H1 (cell line): ENCODE measurements at regions not wholly inside any gene's neighbourhood (a gene's known extent, or its start where the extent isn't known, plus 50 kb on each side); places are given as distances from the start of the nearest gene placed in this dataset.

ENCODE experiments used
- CTCF ChIA-PET: fragments of 300-600 bp; sonication (Branson Sonifier 250); formaldehyde crosslinking; loops from one replicate; lab custom pipeline; 2021; ENCODE audit not compliant: partially characterized antibody; lab: Charles Lee
- POLR2A ChIA-PET: fragments of 300-600 bp; sonication (Branson Sonifier 250); formaldehyde crosslinking; loops from one replicate; lab custom pipeline; 2021; ENCODE audit warnings: inconsistent platforms; ENCODE audit not compliant: partially characterized antibody; lab: Charles Lee
- DNase-seq, 2 experiments: peaks; one replicate each; pipeline versions ENCODE4 v3.0.0 to v3.0.0-alpha.2; 2010 to 2022; ENCODE audit warnings: low spot score in 2 of 2, low read depth in 1 of 2, mixed read lengths in 1 of 2
- FAIRE-seq: peaks from 2 replicates; lab custom pipeline; 2011; peaks lifted over from hg19 to GRCh38; lab: Jason Lieb, UNC
- H2AFZ ChIP-seq: 2 replicates; pipeline ENCODE4 v1.8.1; 2012; ENCODE audit warnings: low read length, inconsistent platforms
- H2AK5ac ChIP-seq: 2 replicates; pipeline ENCODE4 v1.6.1; 2013; ENCODE audit warnings: low read depth, low read length
- H2BK120ac ChIP-seq: replicated peaks from 2 replicates; pipeline ENCODE3; 2013; ENCODE audit warnings: low read depth, low read length, inconsistent platforms
- H2BK12ac ChIP-seq: 2 replicates; pipeline ENCODE4 v1.6.1; 2013; ENCODE audit warnings: low read depth, low read length
- H2BK15ac ChIP-seq: 2 replicates; pipeline ENCODE4 v1.6.1; 2013; ENCODE audit warnings: low read length
- H2BK20ac ChIP-seq: 2 replicates; pipeline ENCODE4 v1.6.1; 2013; ENCODE audit warnings: low read length
- H2BK5ac ChIP-seq: 2 replicates; pipeline ENCODE4 v1.6.1; 2013; ENCODE audit warnings: low read depth, low read length
- H3K14ac ChIP-seq: 2 replicates; pipeline ENCODE4 v1.6.1; 2013; ENCODE audit warnings: inconsistent platforms; ENCODE audit not compliant: insufficient read length
- H3K18ac ChIP-seq: 2 replicates; pipeline ENCODE4 v1.6.1; 2013; ENCODE audit warnings: low read length; ENCODE audit errors: extremely low read depth
- H3K23ac ChIP-seq: 2 replicates; pipeline ENCODE4 v1.6.1; 2013; ENCODE audit warnings: inconsistent platforms; ENCODE audit not compliant: insufficient read length
- H3K23me2 ChIP-seq: 2 replicates; pipeline ENCODE4 v1.6.1; 2013; ENCODE audit warnings: low read depth, low read length
- H3K27ac ChIP-seq: 2 replicates; pipeline ENCODE4 v1.6.1; 2011; ENCODE audit warnings: low read depth, low read length, inconsistent platforms
- H3K27me3 ChIP-seq, 4 experiments: replicated peaks in 1 of 4; 1 replicate in 1 of 4; 2 replicates in 3 of 4; pipeline versions ENCODE4 v1.6.1 to v1.8.1; 2011 to 2013; ENCODE audit warnings: low read length in 3 of 4, mild to moderate bottlenecking in 3 of 4, inconsistent platforms in 2 of 4, mixed read lengths in 2 of 4, moderate library complexity in 1 of 4; ENCODE audit not compliant: control insufficient read depth in 3 of 4, insufficient read depth in 3 of 4; ENCODE audit errors: extremely low read depth in 1 of 4
- H3K36me3 ChIP-seq, 4 experiments: 2 replicates each; pipeline versions ENCODE4 v1.6.1 to v1.8.1; 2011 to 2013; ENCODE audit warnings: mild to moderate bottlenecking in 4 of 4, low read length in 3 of 4, moderate library complexity in 2 of 4, control low read depth in 1 of 4, inconsistent platforms in 1 of 4; ENCODE audit not compliant: insufficient read depth in 4 of 4, control insufficient read depth in 2 of 4
- H3K4ac ChIP-seq: replicated peaks from 2 replicates; pipeline ENCODE3; 2013; ENCODE audit warnings: low read length, low read depth, mixed read lengths, inconsistent platforms; ENCODE audit not compliant: insufficient read length
- H3K4me1 ChIP-seq, 4 experiments: replicated peaks in 1 of 4; 1 replicate in 1 of 4; 2 replicates in 3 of 4; pipeline versions ENCODE4 v1.6.1 to v1.8.1; 2011 to 2013; ENCODE audit warnings: low read length in 3 of 4, inconsistent platforms in 2 of 4, mixed read lengths in 1 of 4; ENCODE audit not compliant: insufficient read depth in 4 of 4, control insufficient read depth in 3 of 4
- H3K4me2 ChIP-seq, 2 experiments: 2 replicates each; pipeline versions ENCODE4 v1.6.1 to v1.8.1; 2011 to 2013; ENCODE audit warnings: low read depth in 2 of 2, low read length in 2 of 2, control low read depth in 1 of 2, inconsistent platforms in 1 of 2, mild to moderate bottlenecking in 1 of 2; ENCODE audit not compliant: insufficient read depth in 1 of 2
- H3K4me3 ChIP-seq, 4 experiments: fragments of 200-600, 300-600 bp in 1 of 4; sonication (generic), shearing (Covaris generic), sonication (Bioruptor Twin) in 1 of 4; 2 replicates each; pipeline versions ENCODE4 v1.5.1 to v1.8.1; 2011 to 2016; ENCODE audit warnings: low read length in 4 of 4, low read depth in 3 of 4, control low read depth in 2 of 4, inconsistent platforms in 2 of 4, mild to moderate bottlenecking in 2 of 4, mixed read lengths in 1 of 4, moderate library complexity in 1 of 4; ENCODE audit not compliant: insufficient read depth in 2 of 4; ENCODE audit errors: extremely low read depth in 1 of 4
- H3K56ac ChIP-seq: replicated peaks from 2 replicates; pipeline ENCODE3; 2013; ENCODE audit warnings: low read depth, mild to moderate bottlenecking, mixed read lengths, low read length, inconsistent platforms; ENCODE audit not compliant: insufficient read length
- H3K79me1 ChIP-seq: 2 replicates; pipeline ENCODE4 v1.6.1; 2013; ENCODE audit warnings: low read depth, low read length, control low read depth
- H3K79me2 ChIP-seq, 2 experiments: 2 replicates each; pipeline versions ENCODE4 v1.6.1 to v1.8.1; 2012 to 2013; ENCODE audit warnings: low read length in 2 of 2, mild to moderate bottlenecking in 2 of 2, inconsistent platforms in 1 of 2; ENCODE audit not compliant: insufficient read depth in 2 of 2, control insufficient read depth in 1 of 2
- H3K9ac ChIP-seq, 4 experiments: replicated peaks in 1 of 4; 1 replicate in 1 of 4; 2 replicates in 3 of 4; pipeline versions ENCODE4 v1.6.1 to v1.8.1; 2011 to 2013; ENCODE audit warnings: low read depth in 3 of 4, low read length in 3 of 4, control low read depth in 2 of 4, mild to moderate bottlenecking in 2 of 4, moderate library complexity in 2 of 4, inconsistent platforms in 1 of 4; ENCODE audit errors: extremely low read depth in 1 of 4
- H3K9me3 ChIP-seq, 2 experiments: 2 replicates each; pipeline versions ENCODE4 v1.6.1 to v1.8.1; 2012 to 2013; ENCODE audit warnings: mild to moderate bottlenecking in 2 of 2, moderate library complexity in 2 of 2, control low read depth in 1 of 2, inconsistent platforms in 1 of 2, low read depth in 1 of 2, low read length in 1 of 2, mixed read lengths in 1 of 2; ENCODE audit not compliant: insufficient read depth in 2 of 2
- H4K20me1 ChIP-seq, 2 experiments: replicated peaks in 1 of 2; 2 replicates each; pipeline versions ENCODE3 to v1.8.1; 2011 to 2013; ENCODE audit warnings: inconsistent platforms in 2 of 2, low read length in 2 of 2, mild to moderate bottlenecking in 1 of 2; ENCODE audit not compliant: insufficient read depth in 2 of 2, control insufficient read depth in 1 of 2
- H4K5ac ChIP-seq: 2 replicates; pipeline ENCODE4 v1.6.1; 2013; ENCODE audit warnings: low read length, low read depth, mixed read lengths, inconsistent platforms; ENCODE audit not compliant: insufficient read length
- H4K8ac ChIP-seq: 2 replicates; pipeline ENCODE4 v1.8.0; 2013; ENCODE audit warnings: mild to moderate bottlenecking, moderate library complexity, low read length, inconsistent platforms; ENCODE audit not compliant: insufficient read depth; ENCODE audit errors: extremely low read depth
- H4K91ac ChIP-seq: replicated peaks from 2 replicates; pipeline ENCODE3; 2013; ENCODE audit warnings: low read length, mixed read lengths, inconsistent platforms; ENCODE audit not compliant: insufficient read length
- EGR1 ChIP-seq: IDR thresholded peaks from 2 replicates; pipeline ENCODE4 v1.6.1; 2011; ENCODE audit warnings: low read depth, low read length, borderline replicate concordance
- GTF2F1 ChIP-seq: IDR thresholded peaks from 2 replicates; pipeline ENCODE4 v1.6.1; 2012; ENCODE audit warnings: low read depth, low read length, improper control_type of control experiment, borderline replicate concordance
- PHF8 ChIP-seq: fragments of 200-600 bp; sonication (generic); conservative IDR thresholded peaks from 2 replicates; pipeline ENCODE4 v1.7.1; 2012; ENCODE audit warnings: low read depth, mild to moderate bottlenecking, inconsistent platforms, low read length, moderate library complexity
- RAD21 ChIP-seq, 2 experiments: IDR thresholded peaks in 1 of 2; conservative IDR thresholded peaks in 1 of 2; 2 replicates each; pipeline ENCODE4 v1.6.1; 2011; ENCODE audit warnings: low read depth in 2 of 2, low read length in 2 of 2, improper control_type of control experiment in 1 of 2, inconsistent platforms in 1 of 2, mild to moderate bottlenecking in 1 of 2, moderate library complexity in 1 of 2
- SP2 ChIP-seq: IDR thresholded peaks from 2 replicates; pipeline ENCODE4 v1.6.1; 2012; ENCODE audit warnings: mild to moderate bottlenecking, low read length, inconsistent platforms
- SUZ12 ChIP-seq: fragments of 200-600 bp; sonication (generic); IDR thresholded peaks from 2 replicates; pipeline ENCODE4 v1.6.1; 2012; ENCODE audit warnings: mild to moderate bottlenecking, inconsistent platforms, low read length, moderate library complexity, mixed read lengths
- TAF7 ChIP-seq: optimal IDR thresholded peaks from 2 replicates; pipeline ENCODE3; 2011; ENCODE audit warnings: low read depth, mild to moderate bottlenecking, inconsistent platforms, low read length, moderate library complexity, borderline replicate concordance
- WGBS, 2 experiments: shearing (Covaris generic) in 1 of 2; methylation state at CpG; one replicate each; pipeline versions ENCODE4 v1.1.6 to v1.1.7; 2013 to 2015; ENCODE audit warnings: low lambda C conversion rate in 2 of 2, mixed read lengths in 2 of 2, inconsistent platforms in 1 of 2, low coverage in 1 of 2, missing lambda C conversion rate in 1 of 2; ENCODE audit not compliant: insufficient replicate concordance in 2 of 2, insufficient coverage in 1 of 2, insufficient read length in 1 of 2; ENCODE audit errors: extremely low coverage in 1 of 2, missing lambda C conversion rate in 1 of 2; 5-methylcytosine and 5-hydroxymethylcytosine counted together
- TF ChIP-seq, protein P1 (sequence below), 3 experiments: IDR thresholded peaks; 1 replicate in 2 of 3; 2 replicates in 1 of 3; pipeline versions ENCODE4 v1.5.1 to v1.6.1; 2011; ENCODE audit warnings: low read length in 3 of 3, mild to moderate bottlenecking in 3 of 3, inconsistent platforms in 2 of 3, low read depth in 1 of 3, moderate library complexity in 1 of 3; ENCODE audit not compliant: insufficient read depth in 1 of 3; ENCODE audit errors: control extremely low read depth in 1 of 3

DNA sequence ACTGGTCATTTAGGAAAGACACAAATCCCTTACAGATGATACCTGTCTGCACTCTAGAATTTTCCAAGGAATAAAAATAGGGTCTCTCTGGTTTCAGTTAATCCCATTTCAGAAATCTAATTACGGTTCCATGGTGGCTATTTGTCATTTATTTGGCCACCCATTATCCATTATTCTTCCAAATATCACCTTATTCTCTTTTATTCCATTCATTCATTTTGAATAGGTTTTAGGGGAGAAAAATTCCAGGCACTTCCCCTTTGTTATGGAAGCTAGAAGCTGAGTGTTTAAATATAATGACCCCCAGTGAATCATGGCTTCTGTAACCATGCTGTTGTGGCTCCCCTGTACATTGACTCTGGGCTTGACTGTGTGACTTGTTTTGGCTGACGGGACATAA, 420.8 kb upstream of the DPH6 start:
- 91% methylated on average over 2 of the region's 2 CpGs; no CpG with 5 or more reads in 1 of the 2 experiments for WGBS, 2 experiments
- H4K91ac ChIP-seq: no peak overlapping the region
- H3K4me2 ChIP-seq: no peak overlapping the region
- H2BK5ac ChIP-seq: no peak overlapping the region
- DNase-seq: no peak
- H3K4ac ChIP-seq: no peak overlapping the region
- H3K9me3 ChIP-seq: no peaks in the 10 kb centered on the region
- no peaks in the 10 kb centered on the region for H3K79me2 ChIP-seq
- 0 out of 2 replicates have a peak overlapping the region, but pooled peaks have one; percentile 27 for H2AFZ ChIP-seq
- TF ChIP-seq SP2: no peak
- no peak for TF ChIP-seq RAD21 (IDR thresholded peaks at IDR 0.05 in 1 of 2, conservative IDR thresholded peaks at IDR 0.05 in 1 of 2; ENCODE audit: low read depth in 2 of 2, low read length in 2 of 2)
- no peak for TF ChIP-seq PHF8
- no peak for TF ChIP-seq SUZ12
- TF ChIP-seq GTF2F1: no peak
- TF ChIP-seq EGR1: no peak
- TF ChIP-seq TAF7: no peak
- TF ChIP-seq, protein P1, sequence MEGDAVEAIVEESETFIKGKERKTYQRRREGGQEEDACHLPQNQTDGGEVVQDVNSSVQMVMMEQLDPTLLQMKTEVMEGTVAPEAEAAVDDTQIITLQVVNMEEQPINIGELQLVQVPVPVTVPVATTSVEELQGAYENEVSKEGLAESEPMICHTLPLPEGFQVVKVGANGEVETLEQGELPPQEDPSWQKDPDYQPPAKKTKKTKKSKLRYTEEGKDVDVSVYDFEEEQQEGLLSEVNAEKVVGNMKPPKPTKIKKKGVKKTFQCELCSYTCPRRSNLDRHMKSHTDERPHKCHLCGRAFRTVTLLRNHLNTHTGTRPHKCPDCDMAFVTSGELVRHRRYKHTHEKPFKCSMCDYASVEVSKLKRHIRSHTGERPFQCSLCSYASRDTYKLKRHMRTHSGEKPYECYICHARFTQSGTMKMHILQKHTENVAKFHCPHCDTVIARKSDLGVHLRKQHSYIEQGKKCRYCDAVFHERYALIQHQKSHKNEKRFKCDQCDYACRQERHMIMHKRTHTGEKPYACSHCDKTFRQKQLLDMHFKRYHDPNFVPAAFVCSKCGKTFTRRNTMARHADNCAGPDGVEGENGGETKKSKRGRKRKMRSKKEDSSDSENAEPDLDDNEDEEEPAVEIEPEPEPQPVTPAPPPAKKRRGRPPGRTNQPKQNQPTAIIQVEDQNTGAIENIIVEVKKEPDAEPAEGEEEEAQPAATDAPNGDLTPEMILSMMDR (IDR thresholded peaks at IDR 0.05; ENCODE audit: control extremely low read depth in 1 of 3, insufficient read depth in 1 of 3, low read depth in 1 of 3, low read length in 3 of 3): no peak
- no peak for FAIRE-seq
- no peak overlapping the region for H3K18ac ChIP-seq
- H3K23me2 ChIP-seq: no peaks in the 10 kb centered on the region; the same call in 1 of the 2 replicates
- H2BK120ac ChIP-seq: no peak overlapping the region
- H3K36me3 ChIP-seq: no peaks in the 10 kb centered on the region
- ChIA-PET CTCF (interaction anchor here (1.4 kb wide), 2 partner anchors 8 to 11 kb away, joined by 3 read pairs; no protein-coding TSS in a partner anchor), POLR2A (no interaction called here)
- no peak overlapping the region for H4K5ac ChIP-seq
- H2BK15ac ChIP-seq: no peak overlapping the region
- no peak overlapping the region for H3K27ac ChIP-seq
- no peak overlapping the region for H3K23ac ChIP-seq
- no peak overlapping the region for H4K8ac ChIP-seq
- no peak overlapping the region for H3K4me3 ChIP-seq
- no peak overlapping the region for H3K9ac ChIP-seq
- H2AK5ac ChIP-seq: no peak overlapping the region
- H3K27me3 ChIP-seq: no peaks in the 10 kb centered on the region
- no peak overlapping the region for H2BK20ac ChIP-seq
- no peaks in the 10 kb centered on the region for H3K79me1 ChIP-seq
- no peaks in the 10 kb centered on the region for H3K4me1 ChIP-seq
- no peak overlapping the region for H2BK12ac ChIP-seq
- H3K56ac ChIP-seq: no peak overlapping the region
- no peak overlapping the region for H3K14ac ChIP-seq
- H4K20me1 ChIP-seq: no peaks in the 10 kb centered on the region
